GM23338 (cell line): ENCODE measurements at regions not wholly inside any gene's neighbourhood (a gene's known extent, or its start where the extent isn't known, plus 50 kb on each side); places are given as distances from the start of the nearest gene placed in this dataset.

Experiments
- ATAC-seq: fragments of 200-7000 bp; cut with Tn5 transposase; 3 replicates; pipeline ENCODE4 v1.9.1; 2020
- DNase-seq: peaks from one replicate; pipeline ENCODE4 v3.0.0-alpha.2; 2015; ENCODE audit warnings: low spot score
- H2AFZ ChIP-seq: fragments of 200-600 bp; sonication (generic); 2 replicates; pipeline ENCODE4 v1.8.0; 2016; ENCODE audit warnings: antibody characterized with exemption, mild to moderate bottlenecking, moderate library complexity
- H3F3A ChIP-seq: fragments of 200-600 bp; sonication (generic); replicated peaks from 2 replicates; pipeline ENCODE4 v1.8.0; 2017; ENCODE audit warnings: antibody characterized with exemption, mixed run types, low read depth
- H3K27ac ChIP-seq: fragments of 200-600 bp; sonication (generic); 2 replicates; pipeline ENCODE4 v1.6.1; 2016; ENCODE audit warnings: low read depth
- H3K27me3 ChIP-seq: fragments of 200-600 bp; sonication (generic); 2 replicates; pipeline ENCODE4 v1.8.0; 2016; ENCODE audit warnings: mild to moderate bottlenecking, mixed run types, moderate library complexity; ENCODE audit not compliant: insufficient read depth
- H3K36me3 ChIP-seq: fragments of 200-600 bp; sonication (generic); 2 replicates; pipeline ENCODE4 v1.8.0; 2016; ENCODE audit warnings: mild to moderate bottlenecking; ENCODE audit not compliant: insufficient read depth
- H3K4me1 ChIP-seq: fragments of 200-600 bp; sonication (generic); 2 replicates; pipeline ENCODE4 v1.8.0; 2016; ENCODE audit warnings: mild to moderate bottlenecking, moderate library complexity; ENCODE audit not compliant: insufficient read depth
- H3K4me2 ChIP-seq: fragments of 200-600 bp; sonication (generic); 2 replicates; pipeline ENCODE4 v1.7.1; 2017; ENCODE audit warnings: mixed run types
- H3K4me3 ChIP-seq: fragments of 200-600 bp; sonication (generic); 2 replicates; pipeline ENCODE4 v1.6.1; 2016; ENCODE audit warnings: mixed run types
- H3K79me2 ChIP-seq: fragments of 200-600 bp; sonication (generic); replicated peaks from 2 replicates; pipeline ENCODE4 v1.8.0; 2017; ENCODE audit warnings: mild to moderate bottlenecking; ENCODE audit not compliant: insufficient read depth
- H3K9me2 ChIP-seq: fragments of 200-600 bp; sonication (generic); 2 replicates; pipeline ENCODE4 v1.8.0; 2017; ENCODE audit not compliant: insufficient read depth
- H4K20me1 ChIP-seq: fragments of 200-600 bp; sonication (generic); replicated peaks from 2 replicates; pipeline ENCODE4 v1.8.0; 2017; ENCODE audit warnings: mild to moderate bottlenecking; ENCODE audit not compliant: insufficient read depth
- H3K27ac Mint-ChIP-seq: 2 replicates; pipeline ENCODE4 v1.8.0; 2020; ENCODE audit warnings: inconsistent platforms, mild to moderate bottlenecking, moderate library complexity, mixed read lengths
- H3K27me3 Mint-ChIP-seq: 3 replicates; pipeline ENCODE4 v1.8.0; 2022; ENCODE audit warnings: low read depth, mild to moderate bottlenecking, moderate library complexity, mixed read lengths, inconsistent platforms; ENCODE audit not compliant: insufficient read depth, poor library complexity
- H3K36me3 Mint-ChIP-seq: 3 replicates; pipeline ENCODE4 v1.8.0; 2021; ENCODE audit warnings: low read depth, mild to moderate bottlenecking, inconsistent platforms, moderate library complexity, mixed read lengths
- H3K4me1 Mint-ChIP-seq: 3 replicates; pipeline ENCODE4 v1.8.0; 2020; ENCODE audit warnings: mild to moderate bottlenecking, inconsistent platforms, mixed read lengths
- H3K4me3 Mint-ChIP-seq: 3 replicates; pipeline ENCODE4 v1.8.0; 2021; ENCODE audit warnings: moderate library complexity, mild to moderate bottlenecking, inconsistent platforms, mixed read lengths
- H3K9me3 Mint-ChIP-seq: 3 replicates; pipeline ENCODE4 v1.8.0; 2020; ENCODE audit warnings: moderate library complexity, mild to moderate bottlenecking, inconsistent platforms, mixed read lengths
- CREB1 ChIP-seq: fragments of 250-450 bp; sonication (Bioruptor Pico); IDR thresholded peaks from 2 replicates; pipeline ENCODE4 v1.5.0; 2020; ENCODE audit warnings: low read depth, mild to moderate bottlenecking, moderate library complexity
- EZH2 ChIP-seq: fragments of 200-600 bp; sonication (generic); IDR thresholded peaks from one replicate; pipeline ENCODE4 v1.8.0; 2017; ENCODE audit warnings: antibody characterized with exemption, mild to moderate bottlenecking, low read depth; ENCODE audit not compliant: unreplicated experiment
- EZH2phosphoT487 ChIP-seq: fragments of 200-600 bp; sonication (generic); IDR thresholded peaks from one replicate; pipeline ENCODE4 v1.8.1; 2018; ENCODE audit warnings: antibody characterized with exemption; ENCODE audit not compliant: unreplicated experiment
- NANOG ChIP-seq: IDR thresholded peaks from 2 replicates; pipeline ENCODE4 v1.6.1; 2016; ENCODE audit warnings: antibody characterized with exemption, borderline replicate concordance
- POLR2AphosphoS5 ChIP-seq: IDR thresholded peaks from 2 replicates; pipeline ENCODE4 v1.6.1; 2016; ENCODE audit warnings: antibody characterized with exemption, low read depth
- REST ChIP-seq: IDR thresholded peaks from one replicate; pipeline ENCODE4 v1.6.1; 2018; ENCODE audit warnings: antibody characterized with exemption; ENCODE audit not compliant: unreplicated experiment
- ZNF114 ChIP-seq: fragments of 250-450 bp; sonication (Bioruptor Pico); IDR thresholded peaks from 2 replicates; pipeline ENCODE4 v1.5.0; 2020; ENCODE audit warnings: mild to moderate bottlenecking, moderate library complexity
- ZNF331 ChIP-seq: fragments of 250-450 bp; sonication (Bioruptor Pico); IDR thresholded peaks from 2 replicates; pipeline ENCODE4 v1.5.0; 2020; ENCODE audit warnings: low read depth, mild to moderate bottlenecking, moderate library complexity
- TF ChIP-seq, protein P1 (sequence below), 2 experiments: fragments of 200-600 bp in 1 of 2; sonication (generic) in 1 of 2; conservative IDR thresholded peaks; 2 replicates each; pipeline versions ENCODE4 v1.5.1 to v1.6.1; 2016 to 2017; ENCODE audit warnings: antibody characterized with exemption in 2 of 2, low read depth in 2 of 2, mild to moderate bottlenecking in 2 of 2, moderate library complexity in 1 of 2
- TF ChIP-seq, protein P2 (sequence below): IDR thresholded peaks from 2 replicates; pipeline ENCODE4 v1.6.1; 2016; ENCODE audit warnings: antibody characterized with exemption

DNA sequence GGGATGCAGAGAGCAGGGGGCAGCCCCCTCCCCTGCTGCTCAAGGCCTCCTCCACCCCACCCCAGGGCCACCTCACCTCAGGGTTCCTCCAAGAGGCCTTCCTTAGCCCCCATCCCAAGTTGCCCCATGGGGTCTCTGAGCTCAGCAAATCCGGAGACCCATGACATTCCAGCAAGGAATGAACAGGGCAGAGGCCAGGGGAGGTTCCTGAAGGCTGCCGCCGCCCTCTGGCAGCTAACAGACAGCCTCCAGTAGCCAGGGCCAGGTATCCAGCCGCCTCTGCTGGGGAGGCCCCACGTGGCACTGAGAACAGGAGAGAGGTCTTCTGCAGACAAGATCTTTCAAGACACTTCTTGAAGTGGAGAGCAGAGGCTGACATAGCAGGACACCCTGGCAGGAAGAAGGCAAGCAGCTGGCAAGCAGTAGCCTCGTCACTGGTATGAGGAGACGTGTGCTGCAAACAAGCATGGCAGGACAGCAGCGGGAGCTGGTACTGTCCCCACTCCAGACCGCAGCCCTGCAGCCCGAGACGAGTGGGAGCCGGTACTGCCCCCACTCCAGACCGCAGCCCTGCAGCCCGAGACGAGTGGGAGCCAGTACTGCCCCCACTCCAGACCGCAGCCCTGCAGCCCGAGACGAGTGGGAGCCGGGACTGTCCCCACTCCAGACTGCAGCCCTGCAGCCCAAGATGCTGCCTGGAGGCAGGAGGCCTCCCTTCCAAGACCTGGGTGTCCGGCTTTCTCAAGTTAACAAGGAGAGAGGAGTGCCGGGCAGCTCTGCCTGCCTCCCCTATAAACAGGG is 190.6 kb downstream of the IGLL1 start (continued):
- TF ChIP-seq REST (no peak), ZNF331 (no peak), ZNF114 (CRISPR knock-in tag) (no peak)

- H3K27me3 ChIP-seq, result no peaks in the 10 kb centered on the region
- H3F3A ChIP-seq, result no peaks in the 10 kb centered on the region
- no peak for DNase-seq
- Mint-ChIP-seq H3K4me1 (peaks cover 2% of the 10 kb centered on the region), H3K27me3 (peaks cover 18% of the 10 kb centered on the region), H3K36me3 (no peaks in the 10 kb centered on the region), H3K9me3 (no peaks in the 10 kb centered on the region), H3K27ac (no peak overlapping the region), H3K4me3 (no peak overlapping the region)
- no peaks in the 10 kb centered on the region for H3K79me2 ChIP-seq
- no peaks in the 10 kb centered on the region for H4K20me1 ChIP-seq
- H3K4me3 ChIP-seq, result no peak overlapping the region
- no peak overlapping the region for H3K4me2 ChIP-seq
- H3K9me2 ChIP-seq, result no peaks in the 10 kb centered on the region
- no peak overlapping the region for H3K27ac ChIP-seq
- H3K36me3 ChIP-seq, result no peaks in the 10 kb centered on the region
- no peak for ATAC-seq
- no peak overlapping the region for H2AFZ ChIP-seq
- TF ChIP-seq NANOG (no peak), EZH2phosphoT487 (no peak), REST (no peak), ZNF331 (no peak), CREB1 (CRISPR knock-in tag) (no peak), POLR2AphosphoS5 (no peak), EZH2 (no peak)
- TF ChIP-seq, protein P1, sequence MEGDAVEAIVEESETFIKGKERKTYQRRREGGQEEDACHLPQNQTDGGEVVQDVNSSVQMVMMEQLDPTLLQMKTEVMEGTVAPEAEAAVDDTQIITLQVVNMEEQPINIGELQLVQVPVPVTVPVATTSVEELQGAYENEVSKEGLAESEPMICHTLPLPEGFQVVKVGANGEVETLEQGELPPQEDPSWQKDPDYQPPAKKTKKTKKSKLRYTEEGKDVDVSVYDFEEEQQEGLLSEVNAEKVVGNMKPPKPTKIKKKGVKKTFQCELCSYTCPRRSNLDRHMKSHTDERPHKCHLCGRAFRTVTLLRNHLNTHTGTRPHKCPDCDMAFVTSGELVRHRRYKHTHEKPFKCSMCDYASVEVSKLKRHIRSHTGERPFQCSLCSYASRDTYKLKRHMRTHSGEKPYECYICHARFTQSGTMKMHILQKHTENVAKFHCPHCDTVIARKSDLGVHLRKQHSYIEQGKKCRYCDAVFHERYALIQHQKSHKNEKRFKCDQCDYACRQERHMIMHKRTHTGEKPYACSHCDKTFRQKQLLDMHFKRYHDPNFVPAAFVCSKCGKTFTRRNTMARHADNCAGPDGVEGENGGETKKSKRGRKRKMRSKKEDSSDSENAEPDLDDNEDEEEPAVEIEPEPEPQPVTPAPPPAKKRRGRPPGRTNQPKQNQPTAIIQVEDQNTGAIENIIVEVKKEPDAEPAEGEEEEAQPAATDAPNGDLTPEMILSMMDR (conservative IDR thresholded peaks at IDR 0.05; ENCODE audit: low read depth in 2 of 2), result no peak
- TF ChIP-seq, protein P2, sequence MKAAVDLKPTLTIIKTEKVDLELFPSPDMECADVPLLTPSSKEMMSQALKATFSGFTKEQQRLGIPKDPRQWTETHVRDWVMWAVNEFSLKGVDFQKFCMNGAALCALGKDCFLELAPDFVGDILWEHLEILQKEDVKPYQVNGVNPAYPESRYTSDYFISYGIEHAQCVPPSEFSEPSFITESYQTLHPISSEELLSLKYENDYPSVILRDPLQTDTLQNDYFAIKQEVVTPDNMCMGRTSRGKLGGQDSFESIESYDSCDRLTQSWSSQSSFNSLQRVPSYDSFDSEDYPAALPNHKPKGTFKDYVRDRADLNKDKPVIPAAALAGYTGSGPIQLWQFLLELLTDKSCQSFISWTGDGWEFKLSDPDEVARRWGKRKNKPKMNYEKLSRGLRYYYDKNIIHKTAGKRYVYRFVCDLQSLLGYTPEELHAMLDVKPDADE, result no peak
- no peaks in the 10 kb centered on the region for H3K4me1 ChIP-seq
These were observed 191.6 kb downstream of the IGLL1 start for GRCh38 chr22:23388517-23388890.
